Adrenal gland (tissue), 9 donors: ENCODE measurements at regions not wholly inside any gene's neighbourhood (a gene's known extent, or its start where the extent isn't known, plus 50 kb on each side); places are given as distances from the start of the nearest gene placed in this dataset.

ENCODE experiments used
- DNase-seq, 7 donors: peaks; one replicate each; pipeline ENCODE4 v3.0.0-alpha.2; 2019 to 2020
- H3K27ac ChIP-seq, 5 donors: fragments of 200-600 bp; sonication (generic) in 4 of 5; 1 replicate in 3 of 5; 2 replicates in 2 of 5; pipeline versions ENCODE4 v1.5.1 to v1.8.0; 2016 to 2020; ENCODE audit warnings: mild to moderate bottlenecking in 1 of 5
- H3K27me3 ChIP-seq: fragments of 200-600 bp; 2 replicates; pipeline ENCODE4 v1.8.0; 2021
- H3K36me3 ChIP-seq, 2 donors: fragments of 200-600 bp; replicated peaks in 1 of 2; 1 replicate in 1 of 2; 2 replicates in 1 of 2; pipeline versions ENCODE4 v1.5.1 to v1.8.0; 2018 to 2022
- H3K4me1 ChIP-seq, 2 donors: fragments of 200-600 bp; replicated peaks in 1 of 2; 1 replicate in 1 of 2; 2 replicates in 1 of 2; pipeline versions ENCODE4 v1.5.1 to v1.8.0; 2018 to 2021
- H3K4me3 ChIP-seq, 4 donors: fragments of 200-600 bp; sonication (generic) in 3 of 4; one replicate each; pipeline ENCODE4 v1.5.1; 2016 to 2018
- H3K9me3 ChIP-seq, 3 donors: fragments of 200-600 bp; sonication (generic) in 1 of 3; replicated peaks in 1 of 3; 1 replicate in 2 of 3; 2 replicates in 1 of 3; pipeline versions ENCODE4 v1.5.1 to v1.8.0; 2016 to 2021
- CTCF ChIP-seq, 6 experiments: fragments of 450-650 bp in 4 of 6; fragments of 200-600 bp in 2 of 6; sonication (generic) in 1 of 6; IDR thresholded peaks; 1 replicate in 5 of 6; 2 replicates in 1 of 6; pipeline versions ENCODE4 v1.5.1 to v1.8.0; 2016 to 2021; ENCODE audit warnings: antibody characterized with exemption in 6 of 6, mild to moderate bottlenecking in 2 of 6, moderate library complexity in 1 of 6
- POLR2A ChIP-seq, 2 donors: fragments of 450-650 bp; IDR thresholded peaks; one replicate each; pipeline ENCODE4 v1.6.1; 2017; ENCODE audit warnings: antibody characterized with exemption in 2 of 2, mild to moderate bottlenecking in 2 of 2, moderate library complexity in 1 of 2
- WGBS, 4 donors: extraction: QIAGEN DNeasy Blood & Tissue Kit in 2 of 4; methylation state at CpG; one replicate each; pipeline versions ENCODE4 v1.1.5 to v1.1.7; 2013 to 2017; 5-methylcytosine and 5-hydroxymethylcytosine counted together
- intact Hi-C, 2 donors: fragments of 100-400 bp; cut with DNase I; formaldehyde crosslinking; loops; one replicate each; pipeline versions ENCODE4 v1.14.1 to v1.15.0; 2022 to 2023
- donor health status: healthy with polysubstance abuse.
- donor health status: Bipolar disorder and iron deficiency.
- donor health status: DM: yes; HTN: yes; CAD: no.
- donor health status: DM: no; HTN: no; CAD: no.
- donor health status: DM: no; HTN: no; CAD: no.

- H3K36me3 ChIP-seq, result no peaks in the 10 kb centered on the region
- intact Hi-C loops, result no loop called here
- WGBS, 4 donors, result 50 to 61% (median 57%) methylated on average over 13 of the region's 13 CpGs
These were observed 73.3 kb upstream of the MYL10 start for GRCh38 chr7:101702362-101702850.

GRCh38 chr7:101705331-101705730 is 76.2 kb upstream of the MYL10 start:
- Histone ChIP-seq H3K4me1 (no peaks in the 10 kb centered on the region), H3K27me3 (peaks cover 9% of the 10 kb centered on the region), H3K9me3 (no peaks in the 10 kb centered on the region), H3K4me3 (no peak overlapping the region), H3K36me3 (no peaks in the 10 kb centered on the region), H3K27ac (no peak overlapping the region)
- intact Hi-C loops, result no loop called here
- DNase-seq, result peak in 1 of 7 donors; percentile 13
- WGBS, 4 donors, result 31 to 46% (median 40%) methylated on average over 3 of the region's 3 CpGs
- TF ChIP-seq POLR2A (IDR thresholded peaks at IDR 0.05), result no peak
- TF ChIP-seq CTCF (IDR thresholded peaks at IDR 0.05), result no peak

More at GRCh38 chr7:101702362-101702850, 73.3 kb upstream of the MYL10 start:
- no peak for DNase-seq
- Histone ChIP-seq H3K27me3 (peaks cover 9% of the 10 kb centered on the region), H3K4me1 (no peaks in the 10 kb centered on the region), H3K9me3 (no peaks in the 10 kb centered on the region), H3K27ac (no peak overlapping the region), H3K4me3 (no peak overlapping the region)
- TF ChIP-seq CTCF (IDR thresholded peaks at IDR 0.05) (no peak), POLR2A (IDR thresholded peaks at IDR 0.05) (no peak)

GRCh38 chr7:101707587-101707986 is 78.5 kb upstream of the MYL10 start:
- DNase-seq, result no peak
- no peaks in the 10 kb centered on the region for H3K9me3 ChIP-seq
- H3K27ac ChIP-seq, result no peak overlapping the region
- no peaks in the 10 kb centered on the region for H3K36me3 ChIP-seq
- 75 to 82% (median 78%) methylated on average over 8 of the region's 8 CpGs for WGBS, 4 donors
- no peaks in the 10 kb centered on the region for H3K4me1 ChIP-seq
- no peak overlapping the region for H3K4me3 ChIP-seq
- H3K27me3 ChIP-seq, result peaks cover 9% of the 10 kb centered on the region
- TF ChIP-seq CTCF (IDR thresholded peaks at IDR 0.05) (no peak), POLR2A (IDR thresholded peaks at IDR 0.05) (no peak)
- intact Hi-C loops, result no loop called here

GRCh38 chr7:101708223-101708622 is 79.1 kb upstream of the MYL10 start:
- H3K4me1 ChIP-seq, result no peaks in the 10 kb centered on the region
- H3K27ac ChIP-seq, result no peak overlapping the region
- TF ChIP-seq CTCF (IDR thresholded peaks at IDR 0.05) (no peak), POLR2A (IDR thresholded peaks at IDR 0.05) (no peak)
- H3K27me3 ChIP-seq, result peaks cover 9% of the 10 kb centered on the region
- intact Hi-C loops, result no loop called here
- H3K36me3 ChIP-seq, result no peaks in the 10 kb centered on the region
- no peak overlapping the region for H3K4me3 ChIP-seq
- no peaks in the 10 kb centered on the region for H3K9me3 ChIP-seq
- no peak for DNase-seq
- 67 to 80% (median 77%) methylated on average over 5 to 7 of the region's 7 CpGs for WGBS, 4 donors
